ENCODE measurements at regions not wholly inside any gene's neighbourhood (a gene's known extent, or its start where the extent isn't known, plus 50 kb on each side); places are given as distances from the start of the nearest gene placed in this dataset.
"Not testable (repeated sequence)": the region's sequence is repeated elsewhere in the genome, so short reads cannot be mapped to it uniquely, and the experiment has no call there.

DNA sequence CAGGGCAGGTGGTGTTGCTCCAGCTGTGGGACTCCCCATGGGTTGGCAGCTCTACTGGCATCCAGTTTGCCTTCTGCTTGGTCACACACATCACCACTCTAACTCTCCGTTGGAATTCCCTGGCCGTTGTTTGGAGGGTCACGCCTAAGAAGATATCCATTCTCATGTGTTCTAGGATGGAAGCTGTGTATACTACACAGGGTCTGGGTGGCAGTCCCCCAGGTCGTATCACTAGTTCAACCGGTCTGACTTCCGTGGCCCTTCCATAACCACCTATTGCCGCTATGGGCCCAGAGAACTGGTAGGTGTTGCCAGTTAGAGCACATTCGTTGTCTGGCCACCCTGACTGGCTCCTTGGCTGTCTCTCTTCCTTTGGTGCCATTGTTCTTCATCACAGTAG lies 456.3 kb downstream of the TMEM121 start:
- H3K4me3 Mint-ChIP-seq: no peak overlapping the region
- H3K9me3 Mint-ChIP-seq: no peaks in the 10 kb centered on the region
- peaks cover 51% of the 10 kb centered on the region for H3K4me1 Mint-ChIP-seq
- no peak for DNase-seq
- CTCF ChIA-PET: interaction anchor here (1.0 to 1.3 kb wide), 2 partner anchors 10 to 18 kb away, joined by 3 read pairs; no protein-coding TSS in a partner anchor
- H3K27ac Mint-ChIP-seq: no peak overlapping the region
- H3K36me3 Mint-ChIP-seq (ENCODE audit: low read depth): peaks cover 3% of the 10 kb centered on the region
- H3K27me3 Mint-ChIP-seq: no peaks in the 10 kb centered on the region
- POLR2A ChIA-PET: no interaction called here

DNA sequence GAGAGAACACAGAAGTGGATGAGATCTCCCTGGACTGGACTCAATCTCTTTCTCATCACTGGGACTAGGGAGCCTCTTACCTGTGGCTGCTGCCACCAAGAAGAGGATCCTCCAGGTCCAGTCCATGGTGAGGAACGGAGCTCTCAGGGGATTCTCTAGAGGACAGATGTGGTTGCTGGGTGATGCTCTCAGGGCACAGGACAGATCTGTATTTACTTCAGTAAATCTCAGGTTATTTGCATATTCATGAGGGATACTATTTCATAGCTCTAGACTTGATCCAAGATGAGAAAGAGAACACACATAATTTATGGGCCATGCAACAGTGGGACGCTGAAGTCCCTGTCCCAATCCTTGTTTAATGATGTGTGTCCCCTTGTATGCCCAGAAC lies 460.5 kb downstream of the TMEM121 start:
- Mint-ChIP-seq H3K27me3 (peaks cover 3% of the 10 kb centered on the region), H3K4me1 (peaks cover 56% of the 10 kb centered on the region), H3K27ac (peak overlapping the region; percentile 81), H3K4me3 (no peak overlapping the region), H3K9me3 (no peaks in the 10 kb centered on the region), H3K36me3 (ENCODE audit: low read depth) (no peaks in the 10 kb centered on the region)
- DNase-seq: no peak
- POLR2A ChIA-PET: interaction anchor here (1.0 kb wide), 1 partner anchor 18 kb away, joined by 3 read pairs; no protein-coding TSS in a partner anchor
- CTCF ChIA-PET: interaction anchor here (1.2 to 2.2 kb wide), 2 partner anchors 9 to 15 kb away, joined by 3 to 7 read pairs; no protein-coding TSS in a partner anchor

GRCh38 chr14:105987563-105987962 lies 461.2 kb downstream of the TMEM121 start:
- Mint-ChIP-seq H3K27me3 (peaks cover 6% of the 10 kb centered on the region), H3K36me3 (ENCODE audit: low read depth) (no peaks in the 10 kb centered on the region), H3K9me3 (no peaks in the 10 kb centered on the region), H3K4me1 (peaks cover 49% of the 10 kb centered on the region), H3K4me3 (no peak overlapping the region), H3K27ac (peak overlapping the region; percentile 81)
- DNase-seq: no peak
- POLR2A ChIA-PET: no interaction called here
- CTCF ChIA-PET: interaction anchor here (0.7 to 2.8 kb wide), 4 partner anchors 9 to 18 kb away, joined by 3 to 13 read pairs (median 4); no protein-coding TSS in a partner anchor

- H3K9me3 Mint-ChIP-seq: no peaks in the 10 kb centered on the region
- peaks cover 51% of the 10 kb centered on the region for H3K4me1 Mint-ChIP-seq
- no peaks in the 10 kb centered on the region for H3K36me3 Mint-ChIP-seq (ENCODE audit: low read depth)
- peak; percentile 57 for DNase-seq
- H3K27me3 Mint-ChIP-seq: peaks cover 6% of the 10 kb centered on the region
- ChIA-PET CTCF (interaction anchor here (0.8 to 2.8 kb wide), 3 partner anchors 9 to 12 kb away, joined by 3 to 13 read pairs (median 6); no protein-coding TSS in a partner anchor), POLR2A (interaction anchor here (0.6 kb wide), 1 partner anchor 774 kb away, joined by 3 read pairs; no protein-coding TSS in a partner anchor)
- H3K27ac Mint-ChIP-seq: no peak overlapping the region
- no peak overlapping the region for H3K4me3 Mint-ChIP-seq
These were observed 463.4 kb downstream of the TMEM121 start for GRCh38 chr14:105989566-105990302.

- H3K4me1 Mint-ChIP-seq: peaks cover 45% of the 10 kb centered on the region
- H3K27me3 Mint-ChIP-seq; DNase-seq; H3K9me3 Mint-ChIP-seq; H3K4me3 Mint-ChIP-seq; H3K36me3 Mint-ChIP-seq (ENCODE audit: low read depth); H3K27ac Mint-ChIP-seq; POLR2A ChIA-PET: not testable (repeated sequence)
- CTCF ChIA-PET: interaction anchor here (0.6 to 1.2 kb wide), 2 partner anchors 10 to 186 kb away, joined by 3 read pairs; no protein-coding TSS in a partner anchor
These were observed 465.3 kb downstream of the TMEM121 start for GRCh38 chr14:105991677-105992076.

DNA sequence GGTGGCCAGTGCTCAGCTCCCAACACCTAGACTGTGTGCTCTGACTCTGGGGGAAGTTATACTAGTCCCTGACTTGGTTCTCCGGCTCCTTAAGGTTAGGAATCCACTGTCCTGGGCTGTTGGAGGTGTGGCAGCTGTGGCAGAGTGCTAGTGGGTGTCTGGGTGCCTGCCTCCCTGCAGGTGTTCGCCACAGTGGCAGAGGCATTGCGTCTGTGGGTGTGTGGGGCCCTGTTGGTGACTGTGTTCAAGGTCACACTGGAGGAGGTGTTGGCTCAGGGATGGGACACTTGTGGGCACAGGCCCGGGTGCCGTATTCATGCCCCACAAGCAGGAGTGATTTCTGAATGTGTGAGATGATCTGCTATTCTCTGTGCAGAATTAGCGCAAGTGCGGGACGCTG lies 467.4 kb downstream of the TMEM121 start:
- ChIA-PET POLR2A (no interaction called here), CTCF (interaction anchor here (0.6 kb wide), 1 partner anchor 273 kb away, joined by 4 read pairs; no protein-coding TSS in a partner anchor)
- DNase-seq: no peak
- no peak overlapping the region for H3K27ac Mint-ChIP-seq
- peaks cover 6% of the 10 kb centered on the region for H3K27me3 Mint-ChIP-seq
- no peaks in the 10 kb centered on the region for H3K9me3 Mint-ChIP-seq
- H3K4me1 Mint-ChIP-seq: peaks cover 36% of the 10 kb centered on the region
- no peaks in the 10 kb centered on the region for H3K36me3 Mint-ChIP-seq (ENCODE audit: low read depth)
- H3K4me3 Mint-ChIP-seq: no peak overlapping the region

GRCh38 chr14:105995011-105995710 lies 468.8 kb downstream of the TMEM121 start:
- CTCF ChIA-PET, DNase-seq: not testable (repeated sequence)

DNA sequence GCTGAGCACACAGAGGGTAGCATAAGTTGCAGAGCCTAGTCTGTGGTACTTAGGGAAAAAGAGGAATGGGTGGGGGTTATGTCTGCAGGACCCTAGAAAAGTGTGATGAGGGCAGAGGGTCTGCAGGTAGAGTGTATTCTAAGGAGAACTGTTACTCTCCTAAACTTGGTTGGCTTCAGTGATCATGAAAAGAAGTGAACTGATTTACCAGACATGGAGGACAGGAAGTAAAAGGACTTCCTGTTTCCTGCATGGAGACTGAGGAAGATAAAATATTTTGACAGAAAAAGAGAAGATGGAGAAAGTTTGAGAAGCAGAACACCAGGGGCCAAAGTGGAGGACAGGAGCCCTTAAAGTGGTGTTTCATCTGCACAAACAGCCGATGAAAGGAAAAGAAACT lies 472.2 kb downstream of the TMEM121 start:
- DNase-seq; H3K9me3 Mint-ChIP-seq; H3K36me3 Mint-ChIP-seq (ENCODE audit: low read depth); POLR2A ChIA-PET; H3K27me3 Mint-ChIP-seq: not testable (repeated sequence)
- Mint-ChIP-seq H3K4me1 (peaks cover 51% of the 10 kb centered on the region), H3K27ac (peak overlapping the region; percentile 78), H3K4me3 (peak overlapping the region; percentile 65)
- CTCF ChIA-PET: interaction anchor here (0.7 to 1.3 kb wide), 5 partner anchors 10 to 65 kb away, joined by 3 to 4 read pairs (median 3); no protein-coding TSS in a partner anchor

More at GRCh38 chr14:105995011-105995710, 468.8 kb downstream of the TMEM121 start:
- H3K4me1 Mint-ChIP-seq: peaks cover 35% of the 10 kb centered on the region
- POLR2A ChIA-PET; H3K4me3 Mint-ChIP-seq; H3K36me3 Mint-ChIP-seq (ENCODE audit: low read depth); H3K9me3 Mint-ChIP-seq; H3K27ac Mint-ChIP-seq; H3K27me3 Mint-ChIP-seq: not testable (repeated sequence)

DNA sequence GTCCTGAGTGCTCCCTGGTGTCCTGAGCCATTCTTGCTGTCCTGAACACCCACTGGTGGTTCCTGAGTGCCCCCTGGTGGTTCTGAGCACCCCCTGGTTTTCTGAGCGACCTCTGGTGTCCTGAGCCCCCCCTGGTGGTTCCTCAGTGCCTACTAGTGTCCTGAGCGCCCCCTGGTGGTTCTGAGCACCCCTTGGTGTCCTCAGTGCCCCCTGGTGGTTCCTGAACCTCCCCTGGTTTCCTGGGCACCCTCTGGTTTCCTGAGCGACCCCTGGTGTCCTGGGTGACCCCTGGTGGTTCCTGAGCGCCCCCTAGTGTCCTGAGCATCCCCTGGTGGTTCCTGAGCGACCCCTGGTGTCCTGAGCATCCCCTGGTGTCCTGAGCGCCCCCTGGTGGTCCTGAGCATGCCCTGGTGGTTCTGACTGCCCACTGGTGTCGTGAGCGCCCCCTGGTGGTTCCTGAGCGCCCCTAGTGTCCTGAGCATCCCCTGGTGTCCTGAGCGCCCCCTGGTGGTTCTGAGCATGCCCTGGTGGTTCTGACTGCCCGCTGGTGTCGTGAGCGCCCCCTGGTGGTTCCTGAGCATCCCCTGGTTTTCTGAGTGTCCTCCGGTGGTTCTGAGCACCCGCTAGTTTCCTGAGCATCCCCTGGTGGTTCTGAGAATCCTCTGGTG lies 473.1 kb downstream of the TMEM121 start:
- peak; percentile 86 for DNase-seq
- Mint-ChIP-seq H3K4me1 (peaks cover 52% of the 10 kb centered on the region), H3K27ac (peak overlapping the region; percentile 78), H3K36me3 (ENCODE audit: low read depth) (no peaks in the 10 kb centered on the region), H3K9me3 (no peaks in the 10 kb centered on the region), H3K27me3 (no peaks in the 10 kb centered on the region), H3K4me3 (peak overlapping the region; percentile 65)
- CTCF ChIA-PET: interaction anchor here (0.7 to 1.3 kb wide), 6 partner anchors 10 to 66 kb away, joined by 3 to 6 read pairs (median 4); no protein-coding TSS in a partner anchor
- POLR2A ChIA-PET: no interaction called here

DNA sequence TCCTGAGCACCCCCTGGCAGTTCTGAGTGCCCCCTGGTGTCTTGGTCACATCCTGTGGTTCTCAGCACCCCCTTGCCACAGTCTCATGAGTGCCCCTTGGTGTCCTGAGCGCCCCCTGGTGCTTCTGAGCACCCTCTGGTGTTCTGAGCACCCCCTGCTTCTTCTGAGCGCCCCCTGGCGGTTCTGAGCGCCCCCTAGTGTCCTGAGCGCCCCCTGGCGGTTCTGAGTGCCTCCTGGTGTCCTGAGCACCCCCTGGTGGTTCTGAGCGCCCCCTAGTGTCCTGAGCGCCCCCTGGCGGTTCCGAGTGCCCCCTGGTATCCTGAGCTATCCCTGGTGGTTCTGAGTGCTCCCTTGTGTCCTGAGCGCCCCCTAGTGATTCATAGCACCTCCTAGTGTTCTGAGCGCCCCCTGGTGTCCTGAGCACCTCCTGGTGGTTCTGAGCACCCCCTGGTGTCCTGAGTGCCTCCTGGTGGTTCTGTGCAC lies 473.7 kb downstream of the TMEM121 start:
- POLR2A ChIA-PET; H3K4me3 Mint-ChIP-seq; H3K9me3 Mint-ChIP-seq; H3K36me3 Mint-ChIP-seq (ENCODE audit: low read depth); H3K27me3 Mint-ChIP-seq: not testable (repeated sequence)
- H3K4me1 Mint-ChIP-seq: peaks cover 54% of the 10 kb centered on the region
- CTCF ChIA-PET: interaction anchor here (0.6 to 1.1 kb wide), 4 partner anchors 12 to 141 kb away, joined by 3 to 6 read pairs (median 4); no protein-coding TSS in a partner anchor
- DNase-seq: peak; percentile 61
- H3K27ac Mint-ChIP-seq: peak overlapping the region; percentile 65

- peak overlapping the region; percentile 40 for H3K27ac Mint-ChIP-seq
- H3K36me3 Mint-ChIP-seq (ENCODE audit: low read depth); H3K9me3 Mint-ChIP-seq; H3K4me3 Mint-ChIP-seq; H3K27me3 Mint-ChIP-seq; POLR2A ChIA-PET: not testable (repeated sequence)
- CTCF ChIA-PET: interaction anchor here (0.6 to 1.8 kb wide), 15 partner anchors 9 to 764 kb away, joined by 3 to 13 read pairs (median 4); no protein-coding TSS in a partner anchor
- DNase-seq: peak; percentile 47
- H3K4me1 Mint-ChIP-seq: peaks cover 61% of the 10 kb centered on the region
These were observed 474.9 kb downstream of the TMEM121 start for GRCh38 chr14:106001277-106001676.

DNA sequence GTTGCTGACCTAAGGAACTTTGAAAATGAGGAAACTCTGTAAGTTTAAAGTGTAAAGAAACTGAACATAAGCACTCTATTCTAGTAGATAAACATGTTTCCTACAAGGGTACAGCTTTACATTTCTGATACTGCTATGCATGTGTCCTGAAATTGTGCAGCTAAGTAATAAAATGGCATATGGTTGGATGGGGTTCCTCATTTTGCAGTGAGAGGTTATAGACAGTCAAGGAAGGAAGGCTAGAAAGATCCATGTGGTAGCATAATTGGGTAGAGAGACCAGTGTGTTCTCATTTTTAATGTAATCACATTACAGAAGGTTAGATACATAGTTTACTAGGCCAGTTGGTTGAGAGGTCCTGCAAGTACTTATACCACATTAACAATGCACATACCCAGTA lies 477.0 kb downstream of the TMEM121 start:
- peaks cover 64% of the 10 kb centered on the region for H3K4me1 Mint-ChIP-seq
- H3K9me3 Mint-ChIP-seq: no peaks in the 10 kb centered on the region
- H3K4me3 Mint-ChIP-seq: no peak overlapping the region
- H3K36me3 Mint-ChIP-seq (ENCODE audit: low read depth): no peaks in the 10 kb centered on the region
- no peak overlapping the region for H3K27ac Mint-ChIP-seq
- ChIA-PET POLR2A (no interaction called here), CTCF (no interaction called here)
- no peak for DNase-seq
- no peaks in the 10 kb centered on the region for H3K27me3 Mint-ChIP-seq
